OCI-LY7 (cell line): ENCODE measurements at regions not wholly inside any gene's neighbourhood (a gene's known extent, or its start where the extent isn't known, plus 50 kb on each side); places are given as distances from the start of the nearest gene placed in this dataset.

Experiments
- BruUV-seq: library from RNA; stranded (reverse); fragments of 400-500 nt; replicated peaks from 2 replicates; lab custom pipeline; 2021; lab: Mats Ljungman, UMichigan
- CTCF ChIA-PET: fragments of 300-600 bp; sonication (Branson Sonifier 250); formaldehyde crosslinking; loops from one replicate; lab custom pipeline; 2022; ENCODE audit warnings: antibody characterized with exemption; ENCODE audit not compliant: unreplicated experiment; lab: Charles Lee
- POLR2A ChIA-PET: fragments of 300-600 bp; sonication (Branson Sonifier 250); formaldehyde crosslinking; loops from one replicate; lab custom pipeline; 2022; ENCODE audit warnings: antibody characterized with exemption; lab: Charles Lee
- DNase-seq: peaks from one replicate; pipeline ENCODE4 v3.0.0-alpha.2; 2015; ENCODE audit warnings: low spot score
- H2AFZ ChIP-seq: fragments of 200-600 bp; sonication (generic), shearing (Covaris generic); 2 replicates; pipeline ENCODE4 v1.6.1; 2014; ENCODE audit warnings: mild to moderate bottlenecking, antibody characterized with exemption, low read length, moderate library complexity
- H3K27ac ChIP-seq: fragments of 200-600 bp; sonication (generic); 2 replicates; pipeline ENCODE4 v1.5.1; 2014; ENCODE audit warnings: mixed run types, low read depth, mild to moderate bottlenecking, moderate library complexity, low read length, inconsistent platforms; ENCODE audit not compliant: poor library complexity, severe bottlenecking
- H3K36me3 ChIP-seq: fragments of 200-600 bp; sonication (generic); 2 replicates; pipeline ENCODE4 v1.6.1; 2014; ENCODE audit warnings: mild to moderate bottlenecking, antibody characterized with exemption, low read length, moderate library complexity, mixed read lengths; ENCODE audit not compliant: insufficient read depth
- H3K4me1 ChIP-seq: fragments of 200-600 bp; sonication (generic); 2 replicates; pipeline ENCODE4 v1.5.1; 2014; ENCODE audit warnings: mild to moderate bottlenecking, low read length; ENCODE audit not compliant: insufficient read depth, poor library complexity, severe bottlenecking
- H3K4me2 ChIP-seq: fragments of 200-600 bp; sonication (generic); 2 replicates; pipeline ENCODE4 v1.6.1; 2014; ENCODE audit warnings: mild to moderate bottlenecking, low read length
- H3K4me3 ChIP-seq: fragments of 200-600 bp; sonication (generic); 2 replicates; pipeline ENCODE4 v1.5.1; 2014; ENCODE audit warnings: mild to moderate bottlenecking, low read depth, low read length; ENCODE audit not compliant: poor library complexity, severe bottlenecking
- H3K79me2 ChIP-seq: fragments of 200-600 bp; sonication (generic); 2 replicates; pipeline ENCODE4 v1.6.1; 2016; ENCODE audit warnings: low read depth, mild to moderate bottlenecking, low read length, moderate library complexity, mixed read lengths; ENCODE audit not compliant: insufficient read depth
- H3K9me2 ChIP-seq: fragments of 200-600 bp; sonication (generic); 2 replicates; pipeline ENCODE4 v1.6.1; 2016; ENCODE audit warnings: mild to moderate bottlenecking, low read length, mixed read lengths; ENCODE audit not compliant: insufficient read depth
- H3K9me3 ChIP-seq: fragments of 200-600 bp; sonication (generic); 2 replicates; pipeline ENCODE4 v1.6.1; 2014; ENCODE audit warnings: mild to moderate bottlenecking, mixed run types, low read length, mixed read lengths
- H4K20me1 ChIP-seq: fragments of 200-600 bp; sonication (generic); 2 replicates; pipeline ENCODE4 v1.6.1; 2014; ENCODE audit warnings: mild to moderate bottlenecking, antibody characterized with exemption, low read length, moderate library complexity, mixed read lengths; ENCODE audit not compliant: insufficient read depth
- CTCF ChIP-seq: fragments of 200-600 bp; sonication (generic); conservative IDR thresholded peaks from 2 replicates; pipeline ENCODE4 v1.5.1; 2014; ENCODE audit warnings: mild to moderate bottlenecking, antibody characterized with exemption, low read length, moderate library complexity, mixed read lengths
- EZH2phosphoT487 ChIP-seq: fragments of 200-600 bp; sonication (generic); IDR thresholded peaks from 2 replicates; pipeline ENCODE4 v1.6.1; 2018; ENCODE audit warnings: low read depth, borderline replicate concordance, mild to moderate bottlenecking, mixed run types, antibody characterized with exemption, low read length, moderate library complexity, mixed read lengths
- intact Hi-C: fragments of 100-400 bp; cut with micrococcal nuclease; formaldehyde crosslinking; loops from one replicate; pipeline ENCODE4 v1.10.0; 2022; ENCODE audit not compliant: unreplicated experiment

GRCh38 chr15:37452498-37452897 is 352.1 kb upstream of the MEIS2 start:
- H3K9me3 ChIP-seq = no peaks in the 10 kb centered on the region
- ChIA-PET POLR2A (no interaction called here), CTCF (no interaction called here)
- no peaks in the 10 kb centered on the region for H4K20me1 ChIP-seq
- no peak overlapping the region for H3K4me3 ChIP-seq
- no peak overlapping the region for H2AFZ ChIP-seq
- no peak overlapping the region for H3K27ac ChIP-seq
- no peaks in the 10 kb centered on the region for H3K4me1 ChIP-seq
- intact Hi-C loops = no loop called here
- TF ChIP-seq EZH2phosphoT487 = no peak
- TF ChIP-seq CTCF = no peak
- no peaks in the 10 kb centered on the region for H3K9me2 ChIP-seq
- DNase-seq = no peak
- H3K4me2 ChIP-seq = no peak overlapping the region
- H3K79me2 ChIP-seq = no peaks in the 10 kb centered on the region
- no peaks in the 10 kb centered on the region for H3K36me3 ChIP-seq
- no TSS peak for BruUV-seq

- Histone ChIP-seq H3K4me2 (no peak overlapping the region), H4K20me1 (no peaks in the 10 kb centered on the region), H3K9me3 (no peaks in the 10 kb centered on the region), H3K4me1 (no peaks in the 10 kb centered on the region), H2AFZ (no peak overlapping the region), H3K27ac (no peak overlapping the region), H3K79me2 (no peaks in the 10 kb centered on the region), H3K4me3 (no peak overlapping the region), H3K9me2 (no peaks in the 10 kb centered on the region), H3K36me3 (no peaks in the 10 kb centered on the region)
- POLR2A ChIA-PET = no interaction called here
- CTCF ChIA-PET = no interaction called here
- intact Hi-C loops = no loop called here
- no TSS peak for BruUV-seq
- TF ChIP-seq CTCF (no peak), EZH2phosphoT487 (no peak)
- no peak for DNase-seq
Measured at GRCh38 chr15:37480482-37480881, 380.1 kb upstream of the MEIS2 start.

- Histone ChIP-seq H3K4me2 (no peak overlapping the region), H3K27ac (no peak overlapping the region), H3K9me2 (no peaks in the 10 kb centered on the region), H2AFZ (no peak overlapping the region), H4K20me1 (no peaks in the 10 kb centered on the region), H3K4me1 (no peaks in the 10 kb centered on the region), H3K36me3 (no peaks in the 10 kb centered on the region), H3K79me2 (no peaks in the 10 kb centered on the region), H3K9me3 (no peaks in the 10 kb centered on the region), H3K4me3 (no peak overlapping the region)
- TF ChIP-seq EZH2phosphoT487 (no peak), CTCF (no peak)
- DNase-seq = no peak
- ChIA-PET POLR2A (no interaction called here), CTCF (interaction anchor here (0.7 kb wide), 1 partner anchor 30 kb away, joined by 11 read pairs; no protein-coding TSS in a partner anchor)
- intact Hi-C loops = no loop called here
- BruUV-seq = no TSS peak
Measured at GRCh38 chr15:37481126-37481525, 380.8 kb upstream of the MEIS2 start.
